ENCODE measurements at regions not wholly inside any gene's neighbourhood (a gene's known extent, or its start where the extent isn't known, plus 50 kb on each side); places are given as distances from the start of the nearest gene placed in this dataset.

GRCh38 chr1:216984536-216984935, 261.3 kb upstream of the ESRRG start:
- TF ChIP-seq, protein P1, sequence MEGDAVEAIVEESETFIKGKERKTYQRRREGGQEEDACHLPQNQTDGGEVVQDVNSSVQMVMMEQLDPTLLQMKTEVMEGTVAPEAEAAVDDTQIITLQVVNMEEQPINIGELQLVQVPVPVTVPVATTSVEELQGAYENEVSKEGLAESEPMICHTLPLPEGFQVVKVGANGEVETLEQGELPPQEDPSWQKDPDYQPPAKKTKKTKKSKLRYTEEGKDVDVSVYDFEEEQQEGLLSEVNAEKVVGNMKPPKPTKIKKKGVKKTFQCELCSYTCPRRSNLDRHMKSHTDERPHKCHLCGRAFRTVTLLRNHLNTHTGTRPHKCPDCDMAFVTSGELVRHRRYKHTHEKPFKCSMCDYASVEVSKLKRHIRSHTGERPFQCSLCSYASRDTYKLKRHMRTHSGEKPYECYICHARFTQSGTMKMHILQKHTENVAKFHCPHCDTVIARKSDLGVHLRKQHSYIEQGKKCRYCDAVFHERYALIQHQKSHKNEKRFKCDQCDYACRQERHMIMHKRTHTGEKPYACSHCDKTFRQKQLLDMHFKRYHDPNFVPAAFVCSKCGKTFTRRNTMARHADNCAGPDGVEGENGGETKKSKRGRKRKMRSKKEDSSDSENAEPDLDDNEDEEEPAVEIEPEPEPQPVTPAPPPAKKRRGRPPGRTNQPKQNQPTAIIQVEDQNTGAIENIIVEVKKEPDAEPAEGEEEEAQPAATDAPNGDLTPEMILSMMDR (IDR thresholded peaks at IDR 0.05), result no peak
- no peak for TF ChIP-seq POLR2A (IDR thresholded peaks at IDR 0.05)
